Heart right ventricle (tissue), 16 donors: ENCODE measurements at regions not wholly inside any gene's neighbourhood (a gene's known extent, or its start where the extent isn't known, plus 50 kb on each side); places are given as distances from the start of the nearest gene placed in this dataset.

Source experiments
- ATAC-seq, 8 donors: fragments of 200-7000 bp; cut with Tn5 transposase; one replicate each; pipeline ENCODE4 v1.9.1; 2020; ENCODE audit warnings: mild to moderate bottlenecking in 8 of 8, moderate library complexity in 8 of 8, moderate number of reproducible peaks in 1 of 8
- DNase-seq, 2 donors: peaks; one replicate each; pipeline ENCODE4 v3.0.0-alpha.2; 2020
- H3K27ac ChIP-seq, 10 donors: fragments of 200-600 bp; sonication (generic) in 2 of 10; one replicate each; pipeline versions ENCODE4 v1.5.0 to v1.8.0; 2020 to 2022; ENCODE audit warnings: mild to moderate bottlenecking in 3 of 10
- H3K27me3 ChIP-seq, 7 donors: fragments of 200-600 bp; one replicate each; pipeline ENCODE4 v1.8.0; 2021 to 2022; ENCODE audit warnings: mild to moderate bottlenecking in 2 of 7
- H3K36me3 ChIP-seq, 9 donors: fragments of 200-600 bp; sonication (generic) in 1 of 9; one replicate each; pipeline versions ENCODE4 v1.5.0 to v1.8.0; 2020 to 2022; ENCODE audit warnings: mild to moderate bottlenecking in 2 of 9
- H3K4me1 ChIP-seq, 9 donors: fragments of 200-600 bp; sonication (generic) in 1 of 9; one replicate each; pipeline versions ENCODE4 v1.5.0 to v1.8.0; 2020 to 2022; ENCODE audit warnings: mild to moderate bottlenecking in 4 of 9
- H3K4me3 ChIP-seq, 10 donors: fragments of 200-600 bp; sonication (generic) in 2 of 10; one replicate each; pipeline versions ENCODE4 v1.5.0 to v1.8.0; 2020 to 2022; ENCODE audit warnings: mild to moderate bottlenecking in 7 of 10, moderate library complexity in 2 of 10
- H3K9me3 ChIP-seq, 11 donors: fragments of 200-600 bp in 10 of 11; sonication (generic) in 2 of 11; one replicate each; pipeline versions ENCODE4 v1.5.0 to v1.8.0; 2013 to 2022; ENCODE audit warnings: mild to moderate bottlenecking in 2 of 11, control low read depth in 1 of 11, moderate library complexity in 1 of 11
- CTCF ChIP-seq, 9 donors: fragments of 200-600 bp; sonication (generic) in 2 of 9; IDR thresholded peaks; one replicate each; pipeline versions ENCODE4 v1.5.0 to v1.8.0; 2021 to 2022; ENCODE audit warnings: antibody characterized with exemption in 9 of 9, mild to moderate bottlenecking in 5 of 9, moderate library complexity in 1 of 9
- WGBS, 2 donors: extraction: QIAGEN DNeasy Blood & Tissue Kit; methylation state at CpG; one replicate each; pipeline ENCODE4 v1.1.7; 2013; ENCODE audit warnings: inconsistent platforms in 1 of 2; 5-methylcytosine and 5-hydroxymethylcytosine counted together
- intact Hi-C, 10 donors: fragments of 100-400 bp; cut with DNase I; formaldehyde crosslinking; loops; one replicate each; pipeline versions ENCODE4 v1.11.1 to v1.14.2; 2022
- donor health status: Arrhythmogenic right ventricular cardiomyopathy.
- donor health status: ischemic (EF 13 %, LVEDD 7.1; RV severe dilation, severe dysfunction).
- donor health status: healthy with polysubstance abuse.
- donor health status: DM: no; HTN: yes; CAD: no.
- donor health status: DM: no; HTN: no; CAD: no.
- donor health status: ischemic (EF 25% LVEDD 6.9; RV normal size, moderate dysfunction).
- donor health status: ischemic (EF 25% LVEDD 5.7; RV mildly dilated, moderate dysfunction).
- donor health status: healthy.
- donor health status: DM: yes; HTN: yes; CAD: no.
- donor health status: Ischemic cardiomyopathy.
- donor health status: ischemic (EF 35%, LVEDD 5.7; RV mildly dilated, moderate dysfunction).
- donor health status: nonischemic (EF 11% LVEDD 7.7; RV severe dilation, severe dysfunction).
- donor health status: DM: yes; HTN: yes; CAD: no.
- donor health status: PGD.
- donor health status: ischemic (EF 29% LVEDD 5.4; RV normal size, mild dysfunction).
- donor health status: nonischemic (EF 23%, LVEDD 6.1; RV moderate dilation, normal function).

GRCh38 chr5:10153808-10154537, 95.7 kb downstream of the ATPSCKMT start:
- intact Hi-C loops = no loop called here
- no peak overlapping the region for H3K4me3 ChIP-seq
- H3K27me3 ChIP-seq = peaks cover 0 to 6% (median 0%) of the 10 kb centered on the region in 7 donors
- H3K36me3 ChIP-seq = no peaks in the 10 kb centered on the region
- no peaks in the 10 kb centered on the region for H3K9me3 ChIP-seq
- no peak for ATAC-seq
- 75 to 84% methylated on average over 3 of the region's 3 CpGs for WGBS, 2 donors
- TF ChIP-seq CTCF (IDR thresholded peaks at IDR 0.05) = no peak
- no peak for DNase-seq
- H3K27ac ChIP-seq = no peak overlapping the region
- no peaks in the 10 kb centered on the region for H3K4me1 ChIP-seq

GRCh38 chr5:10153394-10153793, 96.3 kb downstream of the ATPSCKMT start:
- intact Hi-C loops = no loop called here
- WGBS, 2 donors = 85 to 87% methylated on average over 4 of the region's 4 CpGs
- TF ChIP-seq CTCF (IDR thresholded peaks at IDR 0.05) = no peak

GRCh38 chr5:10151656-10152055, 98.0 kb downstream of the ATPSCKMT start:
- Histone ChIP-seq H3K27me3 (peaks cover 0 to 6% (median 0%) of the 10 kb centered on the region in 7 donors), H3K27ac (no peak overlapping the region), H3K9me3 (no peaks in the 10 kb centered on the region), H3K4me3 (no peak overlapping the region), H3K36me3 (no peaks in the 10 kb centered on the region), H3K4me1 (no peaks in the 10 kb centered on the region)
- DNase-seq (no peak), ATAC-seq (no peak)
- no peak for TF ChIP-seq CTCF (IDR thresholded peaks at IDR 0.05)
- intact Hi-C loops = no loop called here
- 83 to 90% methylated on average over 3 of the region's 3 CpGs for WGBS, 2 donors

More at GRCh38 chr5:10153394-10153793, 96.3 kb downstream of the ATPSCKMT start:
- no peaks in the 10 kb centered on the region for H3K36me3 ChIP-seq
- H3K4me1 ChIP-seq = no peaks in the 10 kb centered on the region
- no peak for ATAC-seq
- no peak overlapping the region for H3K4me3 ChIP-seq
- no peak overlapping the region for H3K27ac ChIP-seq
- peaks cover 0 to 6% (median 0%) of the 10 kb centered on the region in 7 donors for H3K27me3 ChIP-seq
- no peak for DNase-seq
- H3K9me3 ChIP-seq = no peaks in the 10 kb centered on the region

GRCh38 chr5:10149911-10150310, 99.8 kb downstream of the ATPSCKMT start:
- no peaks in the 10 kb centered on the region for H3K36me3 ChIP-seq
- ATAC-seq = no peak
- peaks cover 0 to 5% (median 0%) of the 10 kb centered on the region in 7 donors for H3K27me3 ChIP-seq
- no peaks in the 10 kb centered on the region for H3K9me3 ChIP-seq
- no peak overlapping the region for H3K27ac ChIP-seq
- TF ChIP-seq CTCF (IDR thresholded peaks at IDR 0.05) = no peak
- no peak overlapping the region for H3K4me3 ChIP-seq
- intact Hi-C loops = loop anchor here in 1 of 10 donors (10.0 kb wide), 1 partner anchor 1395 kb away; no protein-coding TSS in a partner anchor
- no peak for DNase-seq
- H3K4me1 ChIP-seq = no peaks in the 10 kb centered on the region
- 83 to 86% methylated on average over 12 of the region's 12 CpGs for WGBS, 2 donors
